NCI-H2171 (cell line): ENCODE measurements at regions not wholly inside any gene's neighbourhood (a gene's known extent, or its start where the extent isn't known, plus 50 kb on each side); places are given as distances from the start of the nearest gene placed in this dataset.

Experiments used
- DNase-seq: peaks from one replicate; lab custom pipeline; 2025; lab: John Stamatoyannopoulos, UW

- DNase-seq, result no peak
Measured at GRCh38 chr11:115599125-115599524, 94.9 kb upstream of the CADM1 start.

GRCh38 chr11:115598257-115598901 is 94.2 kb upstream of the CADM1 start:
- no peak for DNase-seq

- no peak for DNase-seq
Measured at GRCh38 chr11:115591380-115591779, 87.2 kb upstream of the CADM1 start.

- DNase-seq, result peak; percentile 25
Measured at GRCh38 chr11:115590254-115590653, 86.0 kb upstream of the CADM1 start.

- no peak for DNase-seq
Measured at GRCh38 chr11:115587718-115588342, 83.6 kb upstream of the CADM1 start.

- DNase-seq, result no peak
Measured at GRCh38 chr11:115585361-115586024, 81.3 kb upstream of the CADM1 start.

GRCh38 chr11:115581871-115582639 is 77.8 kb upstream of the CADM1 start:
- peak; percentile 78 for DNase-seq

GRCh38 chr11:115580927-115581680 is 76.9 kb upstream of the CADM1 start:
- DNase-seq, result peak; percentile 48

GRCh38 chr11:115580416-115580815 is 76.2 kb upstream of the CADM1 start:
- DNase-seq, result no peak

- DNase-seq, result no peak
Measured at GRCh38 chr11:115579181-115579825, 75.1 kb upstream of the CADM1 start.

GRCh38 chr11:115578275-115578674 is 74.1 kb upstream of the CADM1 start:
- no peak for DNase-seq

GRCh38 chr11:115577701-115578100 is 73.5 kb upstream of the CADM1 start:
- DNase-seq, result no peak

GRCh38 chr11:115576606-115577380 is 72.6 kb upstream of the CADM1 start:
- no peak for DNase-seq

GRCh38 chr11:115572551-115572950 is 68.3 kb upstream of the CADM1 start:
- no peak for DNase-seq

- no peak for DNase-seq
Measured at GRCh38 chr11:115566180-115566764, 62.1 kb upstream of the CADM1 start.

- DNase-seq, result no peak
Measured at GRCh38 chr11:115564851-115565250, 60.6 kb upstream of the CADM1 start.

GRCh38 chr11:115561116-115561515 is 56.9 kb upstream of the CADM1 start:
- no peak for DNase-seq

GRCh38 chr11:115558635-115559034 is 54.4 kb upstream of the CADM1 start:
- DNase-seq, result no peak

- DNase-seq, result no peak
Measured at GRCh38 chr11:115557681-115558080, 53.5 kb upstream of the CADM1 start.

GRCh38 chr11:115556984-115557383 is 52.8 kb upstream of the CADM1 start:
- DNase-seq, result no peak
